ENCODE measurements at regions not wholly inside any gene's neighbourhood (a gene's known extent, or its start where the extent isn't known, plus 50 kb on each side); places are given as distances from the start of the nearest gene placed in this dataset.
"Not testable (repeated sequence)": the region's sequence is repeated elsewhere in the genome, so short reads cannot be mapped to it uniquely, and the experiment has no call there.

GRCh38 chr15:32536507-32537172, 56.6 kb upstream of the GOLGA8N start:
- peak; percentile 100 for ATAC-seq

- ATAC-seq, result peak; percentile 3
These were observed 57.2 kb upstream of the GOLGA8N start for GRCh38 chr15:32536057-32536493.

- not testable (repeated sequence) for ATAC-seq
These were observed 57.9 kb upstream of the GOLGA8N start for GRCh38 chr15:32535150-32535898.

- ATAC-seq, result not testable (repeated sequence)
These were observed 67.5 kb upstream of the GOLGA8O start for GRCh38 chr15:32522900-32523299.

- ATAC-seq, result not testable (repeated sequence)
These were observed 67.0 kb upstream of the GOLGA8O start for GRCh38 chr15:32522421-32522820.

GRCh38 chr15:32518976-32519375, 63.5 kb upstream of the GOLGA8O start:
- ATAC-seq, result not testable (repeated sequence)

- not testable (repeated sequence) for ATAC-seq
These were observed 62.6 kb upstream of the GOLGA8O start for GRCh38 chr15:32518013-32518412.

- not testable (repeated sequence) for ATAC-seq
These were observed 61.5 kb upstream of the GOLGA8O start for GRCh38 chr15:32516954-32517353.

- ATAC-seq, result not testable (repeated sequence)
These were observed 57.9 kb upstream of the GOLGA8O start for GRCh38 chr15:32513378-32513777.

- ATAC-seq, result not testable (repeated sequence)
These were observed 54.6 kb upstream of the GOLGA8O start for GRCh38 chr15:32510027-32510426.

GRCh38 chr15:32508081-32508480, 52.6 kb upstream of the GOLGA8O start:
- ATAC-seq, result not testable (repeated sequence)

- not testable (repeated sequence) for ATAC-seq
These were observed 51.4 kb upstream of the GOLGA8O start for GRCh38 chr15:32506787-32507186.

GRCh38 chr15:32505633-32506032, 50.2 kb upstream of the GOLGA8O start:
- not testable (repeated sequence) for ATAC-seq

Data from esophagus mucosa (tissue), 1 donor.